ENCODE measurements at regions not wholly inside any gene's neighbourhood (a gene's known extent, or its start where the extent isn't known, plus 50 kb on each side); places are given as distances from the start of the nearest gene placed in this dataset.

GRCh38 chr6:87869064-87869905 lies 167.3 kb upstream of the AKIRIN2 start (continued):
- no peak for TF ChIP-seq NFKBIZ (CRISPR knock-in tag; IDR thresholded peaks at IDR 0.05)
- no peak for TF ChIP-seq ZNF841 (CRISPR knock-in tag; IDR thresholded peaks at IDR 0.05; ENCODE audit: borderline replicate concordance)
- no peak for TF ChIP-seq SSRP1 (CRISPR knock-in tag; IDR thresholded peaks at IDR 0.05)
- TF ChIP-seq, protein P1, sequence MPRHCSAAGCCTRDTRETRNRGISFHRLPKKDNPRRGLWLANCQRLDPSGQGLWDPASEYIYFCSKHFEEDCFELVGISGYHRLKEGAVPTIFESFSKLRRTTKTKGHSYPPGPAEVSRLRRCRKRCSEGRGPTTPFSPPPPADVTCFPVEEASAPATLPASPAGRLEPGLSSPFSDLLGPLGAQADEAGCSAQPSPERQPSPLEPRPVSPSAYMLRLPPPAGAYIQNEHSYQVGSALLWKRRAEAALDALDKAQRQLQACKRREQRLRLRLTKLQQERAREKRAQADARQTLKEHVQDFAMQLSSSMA (CRISPR knock-in tag; IDR thresholded peaks at IDR 0.05) = no peak
- no peak for TF ChIP-seq ZNF30 (CRISPR knock-in tag; IDR thresholded peaks at IDR 0.05)
- TF ChIP-seq ZBTB46 (CRISPR knock-in tag; IDR thresholded peaks at IDR 0.05; ENCODE audit: borderline replicate concordance) = no peak
- no peak for TF ChIP-seq ZNF781 (CRISPR knock-in tag; IDR thresholded peaks at IDR 0.05; ENCODE audit: borderline replicate concordance, not compliant biosample characterization)
- TF ChIP-seq, protein P2, sequence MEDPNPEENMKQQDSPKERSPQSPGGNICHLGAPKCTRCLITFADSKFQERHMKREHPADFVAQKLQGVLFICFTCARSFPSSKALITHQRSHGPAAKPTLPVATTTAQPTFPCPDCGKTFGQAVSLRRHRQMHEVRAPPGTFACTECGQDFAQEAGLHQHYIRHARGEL (CRISPR knock-in tag; IDR thresholded peaks at IDR 0.05) = no peak
- TF ChIP-seq POLR2A (IDR thresholded peaks at IDR 0.05; ENCODE audit: insufficient read depth in 1 of 2, low read depth in 2 of 2, low read length in 2 of 2) = no peak
- TF ChIP-seq, protein P3, sequence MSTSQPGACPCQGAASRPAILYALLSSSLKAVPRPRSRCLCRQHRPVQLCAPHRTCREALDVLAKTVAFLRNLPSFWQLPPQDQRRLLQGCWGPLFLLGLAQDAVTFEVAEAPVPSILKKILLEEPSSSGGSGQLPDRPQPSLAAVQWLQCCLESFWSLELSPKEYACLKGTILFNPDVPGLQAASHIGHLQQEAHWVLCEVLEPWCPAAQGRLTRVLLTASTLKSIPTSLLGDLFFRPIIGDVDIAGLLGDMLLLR (CRISPR knock-in tag; IDR thresholded peaks at IDR 0.05) = no peak
